Loucy (cell line): ENCODE measurements at regions not wholly inside any gene's neighbourhood (a gene's known extent, or its start where the extent isn't known, plus 50 kb on each side); places are given as distances from the start of the nearest gene placed in this dataset.

ENCODE experiments used
- H2AFZ ChIP-seq: fragments of 200-600 bp; sonication (generic); 2 replicates; pipeline ENCODE4 v1.6.0; 2016; ENCODE audit warnings: antibody characterized with exemption, mild to moderate bottlenecking, low read length, moderate library complexity
- H3F3A ChIP-seq: fragments of 200-600 bp; 2 replicates; pipeline ENCODE4 v1.6.0; 2016; ENCODE audit warnings: antibody characterized with exemption, low read depth, mild to moderate bottlenecking
- H3K27me3 ChIP-seq: fragments of 200-600 bp; sonication (generic); 2 replicates; pipeline ENCODE4 v1.6.1; 2014; ENCODE audit warnings: low read length, mild to moderate bottlenecking; ENCODE audit not compliant: insufficient read depth, poor library complexity, severe bottlenecking
- H3K36me3 ChIP-seq: fragments of 200-600 bp; sonication (generic); 2 replicates; pipeline ENCODE4 v1.6.1; 2016; ENCODE audit warnings: low read length; ENCODE audit not compliant: insufficient read depth
- H3K4me1 ChIP-seq: fragments of 200-600 bp; sonication (generic); 2 replicates; pipeline ENCODE4 v1.5.1; 2014; ENCODE audit warnings: low read length, mild to moderate bottlenecking; ENCODE audit not compliant: insufficient read depth, poor library complexity, severe bottlenecking
- H3K4me2 ChIP-seq: fragments of 200-600 bp; sonication (generic); 2 replicates; pipeline ENCODE4 v1.6.0; 2014; ENCODE audit warnings: antibody characterized with exemption, low read length, low read depth, mild to moderate bottlenecking; ENCODE audit not compliant: poor library complexity, severe bottlenecking
- H3K4me3 ChIP-seq: fragments of 200-600 bp; sonication (generic); 2 replicates; pipeline ENCODE4 v1.5.1; 2014; ENCODE audit warnings: low read length, mild to moderate bottlenecking, mixed read lengths; ENCODE audit not compliant: poor library complexity, severe bottlenecking
- H3K79me2 ChIP-seq: fragments of 200-600 bp; sonication (generic); 2 replicates; pipeline ENCODE4 v1.6.1; 2014; ENCODE audit warnings: low read length; ENCODE audit not compliant: insufficient read depth
- H3K9ac ChIP-seq: fragments of 200-600 bp; sonication (generic); 2 replicates; pipeline ENCODE4 v1.6.0; 2014; ENCODE audit warnings: mild to moderate bottlenecking, low read depth, low read length, moderate library complexity; ENCODE audit not compliant: poor library complexity, severe bottlenecking
- H3K9me2 ChIP-seq: fragments of 200-600 bp; sonication (generic); replicated peaks from 2 replicates; pipeline ENCODE4 v1.6.1; 2016; ENCODE audit warnings: low read depth, low read length, mixed read lengths
- H3K9me3 ChIP-seq: fragments of 200-600 bp; sonication (generic); 2 replicates; pipeline ENCODE4 v1.6.1; 2014; ENCODE audit warnings: mild to moderate bottlenecking, antibody characterized with exemption, low read length, low read depth; ENCODE audit not compliant: insufficient read depth
- H4K20me1 ChIP-seq: fragments of 200-600 bp; sonication (generic); 2 replicates; pipeline ENCODE4 v1.6.0; 2014; ENCODE audit warnings: antibody characterized with exemption, low read length, mild to moderate bottlenecking; ENCODE audit not compliant: insufficient read depth, poor library complexity, severe bottlenecking
- CTCF ChIP-seq: fragments of 200-600 bp; sonication (generic); conservative IDR thresholded peaks from 2 replicates; pipeline ENCODE4 v1.5.1; 2014; ENCODE audit warnings: mild to moderate bottlenecking, antibody characterized with exemption, low read length
- EZH2phosphoT487 ChIP-seq: fragments of 200-600 bp; IDR thresholded peaks from 2 replicates; pipeline ENCODE4 v1.6.1; 2018; ENCODE audit warnings: antibody characterized with exemption, mild to moderate bottlenecking, moderate library complexity, borderline replicate concordance

DNA sequence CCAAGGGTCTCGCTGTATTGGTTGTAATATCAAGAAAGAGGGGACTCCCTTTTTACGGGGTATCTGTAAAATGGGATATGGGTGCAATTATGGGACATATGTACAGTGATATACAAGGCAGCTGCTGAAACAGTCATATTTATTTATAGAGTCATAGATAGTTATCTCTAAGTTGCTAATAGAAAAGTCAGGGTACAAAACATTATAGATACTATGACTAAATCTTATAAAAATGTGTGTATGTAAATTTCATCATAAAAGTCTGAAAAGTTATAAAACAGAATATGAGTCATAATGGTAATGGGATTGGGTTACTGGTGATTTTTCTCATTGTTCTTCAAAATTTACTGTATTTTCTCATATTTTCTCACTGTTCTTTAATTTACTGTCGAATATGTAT lies 344.9 kb upstream of the SLCO3A1 start:
- H3K9me2 ChIP-seq = no peaks in the 10 kb centered on the region
- TF ChIP-seq EZH2phosphoT487 (no peak), CTCF (no peak)

DNA sequence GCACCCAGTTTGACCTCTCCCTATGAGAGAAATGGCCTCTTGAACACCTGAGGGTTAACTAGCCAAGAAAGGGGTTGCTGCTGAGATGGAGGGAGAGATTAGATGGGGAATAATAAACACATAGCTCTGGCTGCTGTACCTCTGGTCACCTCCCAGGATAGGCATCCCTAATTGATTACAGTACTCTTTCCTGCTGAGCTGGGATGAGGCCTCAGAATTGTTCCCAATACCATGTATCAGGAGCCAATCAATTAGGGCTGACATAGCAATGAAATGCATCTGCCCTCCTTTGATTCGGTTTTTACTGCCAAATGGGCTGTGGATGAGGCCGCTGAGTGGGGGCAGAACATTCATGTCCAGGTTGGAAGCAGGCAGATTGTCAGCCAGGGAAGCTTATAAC lies 339.4 kb upstream of the SLCO3A1 start:
- Histone ChIP-seq H3K4me2 (no peak overlapping the region), H3K27me3 (no peaks in the 10 kb centered on the region), H3K4me1 (no peaks in the 10 kb centered on the region), H2AFZ (no peak overlapping the region), H3F3A (no peaks in the 10 kb centered on the region), H3K9ac (no peak overlapping the region), H3K9me2 (no peaks in the 10 kb centered on the region), H3K36me3 (no peaks in the 10 kb centered on the region), H4K20me1 (no peaks in the 10 kb centered on the region), H3K79me2 (no peaks in the 10 kb centered on the region), H3K9me3 (no peaks in the 10 kb centered on the region), H3K4me3 (no peak overlapping the region)
- TF ChIP-seq EZH2phosphoT487 (no peak), CTCF (no peak)

More for the DNA sequence above, 344.9 kb upstream of the SLCO3A1 start:
- no peaks in the 10 kb centered on the region for H3K79me2 ChIP-seq
- no peak overlapping the region for H3K9ac ChIP-seq
- no peaks in the 10 kb centered on the region for H3F3A ChIP-seq
- H3K27me3 ChIP-seq = no peaks in the 10 kb centered on the region
- H3K9me3 ChIP-seq = no peaks in the 10 kb centered on the region
- H2AFZ ChIP-seq = no peak overlapping the region
- no peaks in the 10 kb centered on the region for H3K36me3 ChIP-seq
- no peak overlapping the region for H3K4me2 ChIP-seq
- H4K20me1 ChIP-seq = no peaks in the 10 kb centered on the region
- no peaks in the 10 kb centered on the region for H3K4me1 ChIP-seq
- H3K4me3 ChIP-seq = no peak overlapping the region

DNA sequence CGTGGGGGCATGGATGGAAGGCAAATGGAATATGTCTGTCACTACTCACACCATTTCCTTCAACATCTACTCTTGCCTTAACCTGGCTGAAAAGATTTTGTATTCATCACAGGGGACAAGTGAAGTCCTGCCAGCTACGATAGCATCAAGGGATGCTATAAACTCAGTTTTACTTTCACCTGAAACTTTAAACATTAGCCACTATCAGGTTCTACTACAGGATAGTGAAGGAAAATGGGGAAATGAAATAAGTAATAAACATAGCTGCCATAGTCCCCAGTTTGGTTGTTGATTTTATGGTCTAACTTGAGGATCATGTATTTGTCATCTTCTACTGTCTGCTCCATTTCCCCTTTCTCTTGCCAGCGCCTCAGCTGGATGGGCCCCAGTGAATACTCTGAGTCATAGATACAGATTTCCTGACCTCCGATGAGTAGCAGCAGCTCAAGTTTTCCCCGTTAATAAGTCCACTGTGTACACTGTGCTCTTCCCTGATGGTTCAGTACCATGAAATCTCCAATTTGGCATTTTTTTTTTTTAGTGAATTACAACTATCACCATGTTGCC lies 338.2 kb upstream of the SLCO3A1 start:
- H3K4me2 ChIP-seq = no peak overlapping the region
- no peak for TF ChIP-seq EZH2phosphoT487
- TF ChIP-seq CTCF = no peak

More for the DNA sequence above, 338.2 kb upstream of the SLCO3A1 start:
- no peak overlapping the region for H3K4me3 ChIP-seq
- no peaks in the 10 kb centered on the region for H3K9me2 ChIP-seq
- H3K79me2 ChIP-seq = no peaks in the 10 kb centered on the region
- no peaks in the 10 kb centered on the region for H3F3A ChIP-seq
- no peaks in the 10 kb centered on the region for H3K9me3 ChIP-seq
- no peaks in the 10 kb centered on the region for H4K20me1 ChIP-seq
- H2AFZ ChIP-seq = no peak overlapping the region
- H3K9ac ChIP-seq = no peak overlapping the region
- H3K36me3 ChIP-seq = no peaks in the 10 kb centered on the region
- no peaks in the 10 kb centered on the region for H3K4me1 ChIP-seq
- no peaks in the 10 kb centered on the region for H3K27me3 ChIP-seq
